ENCODE measurements at regions not wholly inside any gene's neighbourhood (a gene's known extent, or its start where the extent isn't known, plus 50 kb on each side); places are given as distances from the start of the nearest gene placed in this dataset.

- no peak for TF ChIP-seq EZH2 (IDR thresholded peaks at IDR 0.05; ENCODE audit: insufficient read depth, low read length)
- TF ChIP-seq, protein P1, sequence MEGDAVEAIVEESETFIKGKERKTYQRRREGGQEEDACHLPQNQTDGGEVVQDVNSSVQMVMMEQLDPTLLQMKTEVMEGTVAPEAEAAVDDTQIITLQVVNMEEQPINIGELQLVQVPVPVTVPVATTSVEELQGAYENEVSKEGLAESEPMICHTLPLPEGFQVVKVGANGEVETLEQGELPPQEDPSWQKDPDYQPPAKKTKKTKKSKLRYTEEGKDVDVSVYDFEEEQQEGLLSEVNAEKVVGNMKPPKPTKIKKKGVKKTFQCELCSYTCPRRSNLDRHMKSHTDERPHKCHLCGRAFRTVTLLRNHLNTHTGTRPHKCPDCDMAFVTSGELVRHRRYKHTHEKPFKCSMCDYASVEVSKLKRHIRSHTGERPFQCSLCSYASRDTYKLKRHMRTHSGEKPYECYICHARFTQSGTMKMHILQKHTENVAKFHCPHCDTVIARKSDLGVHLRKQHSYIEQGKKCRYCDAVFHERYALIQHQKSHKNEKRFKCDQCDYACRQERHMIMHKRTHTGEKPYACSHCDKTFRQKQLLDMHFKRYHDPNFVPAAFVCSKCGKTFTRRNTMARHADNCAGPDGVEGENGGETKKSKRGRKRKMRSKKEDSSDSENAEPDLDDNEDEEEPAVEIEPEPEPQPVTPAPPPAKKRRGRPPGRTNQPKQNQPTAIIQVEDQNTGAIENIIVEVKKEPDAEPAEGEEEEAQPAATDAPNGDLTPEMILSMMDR (IDR thresholded peaks at IDR 0.05; ENCODE audit: insufficient read depth, low read depth, low read length), result no peak
Observed at GRCh38 chr14:98999345-98999744, 272.7 kb downstream of the BCL11B start.

All from astrocyte (in vitro differentiated cells and primary cell).